ENCODE measurements at regions not wholly inside any gene's neighbourhood (a gene's known extent, or its start where the extent isn't known, plus 50 kb on each side); places are given as distances from the start of the nearest gene placed in this dataset.
A peak's percentile ranks its signal among the peaks of the same experiment; 100 is the strongest.

DNA sequence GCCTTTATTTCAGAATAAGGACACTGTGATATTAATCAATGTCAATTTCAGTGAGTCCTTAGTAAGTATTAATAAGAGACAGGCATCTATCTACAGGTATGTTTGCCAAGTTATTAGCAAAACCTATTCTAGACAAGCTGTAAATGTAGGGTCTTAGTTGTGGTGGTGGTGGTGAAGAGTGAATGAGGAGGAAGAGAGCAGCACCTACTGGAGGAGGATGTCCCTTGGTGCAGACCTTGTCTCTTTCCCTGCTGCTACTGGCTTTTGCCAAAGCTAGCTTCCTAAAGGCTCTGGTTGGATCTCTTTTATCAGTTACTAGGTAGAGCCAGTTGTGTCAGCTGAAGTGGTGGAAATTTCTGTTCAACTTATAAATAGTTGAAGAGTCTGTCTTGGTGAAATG, 304.8 kb upstream of the ATP2B1 start:
- no peak for DNase-seq (ENCODE audit: low read depth)
- TF ChIP-seq CTCF (conservative IDR thresholded peaks at IDR 0.05; ENCODE audit: low read depth, low read length) = peak; percentile 53
- no peak overlapping the region for H3K4me3 ChIP-seq (ENCODE audit: low read depth, low read length)

- no peak for TF ChIP-seq CTCF (conservative IDR thresholded peaks at IDR 0.05; ENCODE audit: low read depth, low read length)
- no peak overlapping the region for H3K4me3 ChIP-seq (ENCODE audit: low read depth, low read length)
- DNase-seq (ENCODE audit: low read depth) = no peak
Measured at GRCh38 chr12:90010089-90010488, 301.5 kb upstream of the ATP2B1 start.

- no peak for TF ChIP-seq CTCF (conservative IDR thresholded peaks at IDR 0.05; ENCODE audit: low read depth, low read length)
- no peak for DNase-seq (ENCODE audit: low read depth)
- H3K4me3 ChIP-seq (ENCODE audit: low read depth, low read length) = no peak overlapping the region
Measured at GRCh38 chr12:90008277-90008676, 299.6 kb upstream of the ATP2B1 start.

DNA sequence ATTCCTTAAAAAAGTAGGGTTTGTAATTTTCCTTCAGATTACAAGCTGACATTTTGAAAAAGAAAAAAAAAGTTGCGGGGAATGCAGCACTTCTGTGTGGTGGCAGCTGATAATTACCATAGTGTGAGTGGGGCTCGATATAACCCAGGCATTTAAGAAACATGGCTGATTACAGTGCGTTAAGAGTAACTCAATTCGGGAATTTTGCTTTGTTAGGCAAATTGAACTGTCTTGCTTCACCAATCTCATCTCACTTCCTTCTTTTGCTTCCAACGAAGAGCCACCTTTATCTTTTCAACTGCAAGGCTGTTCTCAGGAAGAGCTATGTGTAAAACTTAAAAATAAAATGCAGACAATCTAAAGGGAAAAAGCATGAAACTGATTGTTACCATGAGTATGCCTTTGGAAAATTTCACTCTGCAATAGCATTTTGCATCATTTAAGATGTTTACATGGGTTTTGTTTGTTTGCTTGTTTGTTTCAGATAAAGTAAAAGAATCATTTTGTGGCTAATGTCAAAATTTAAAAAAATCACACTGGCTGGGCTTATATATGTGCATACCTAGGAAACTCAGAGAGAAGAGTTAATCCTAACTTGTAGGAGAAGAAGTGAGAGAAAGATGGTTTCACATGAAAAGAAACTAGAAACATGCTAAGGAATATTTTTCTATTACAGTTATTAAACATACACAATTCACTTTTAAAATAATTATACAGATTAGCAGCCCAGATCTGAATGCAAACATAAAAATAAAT, 295.9 kb upstream of the ATP2B1 start:
- no peak overlapping the region for H3K4me3 ChIP-seq (ENCODE audit: low read depth, low read length)
- no peak for DNase-seq (ENCODE audit: low read depth)
- no peak for TF ChIP-seq CTCF (conservative IDR thresholded peaks at IDR 0.05; ENCODE audit: low read depth, low read length)

- H3K4me3 ChIP-seq (ENCODE audit: low read depth, low read length) = no peak overlapping the region
- DNase-seq (ENCODE audit: low read depth) = no peak
- TF ChIP-seq CTCF (conservative IDR thresholded peaks at IDR 0.05; ENCODE audit: low read depth, low read length) = no peak
Measured at GRCh38 chr12:90003688-90004087, 295.1 kb upstream of the ATP2B1 start.

DNA sequence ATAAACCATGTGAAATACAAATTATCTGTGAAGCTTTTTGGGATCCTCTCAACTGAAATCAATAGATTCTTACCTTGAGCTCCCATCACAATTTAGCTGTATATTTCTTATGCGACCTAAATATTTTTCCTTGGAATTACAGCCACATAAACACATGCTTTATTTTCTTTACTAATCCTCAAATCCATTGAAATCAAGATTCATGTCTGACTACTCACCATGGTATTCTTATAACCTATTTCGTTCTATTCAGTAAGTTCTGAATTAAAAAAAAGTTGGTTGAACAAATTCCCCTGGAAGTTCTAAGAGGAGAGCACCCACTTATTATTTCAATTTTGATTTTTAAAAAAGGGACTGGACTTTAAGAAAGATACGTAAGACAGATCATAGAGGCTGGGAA, 292.1 kb upstream of the ATP2B1 start:
- TF ChIP-seq CTCF (conservative IDR thresholded peaks at IDR 0.05; ENCODE audit: low read depth, low read length) = no peak
- DNase-seq (ENCODE audit: low read depth) = no peak
- H3K4me3 ChIP-seq (ENCODE audit: low read depth, low read length) = no peak overlapping the region

Measured in epithelial cell of proximal tubule (primary cell).